Transverse colon (tissue), 4 donors: ENCODE measurements at regions not wholly inside any gene's neighbourhood (a gene's known extent, or its start where the extent isn't known, plus 50 kb on each side); places are given as distances from the start of the nearest gene placed in this dataset.

Experiments used
- EP300 ChIP-seq: sonication (generic); formaldehyde crosslinking; IDR thresholded peaks from one replicate; pipeline ENCODE4 v1.6.1; 2017; ENCODE audit warnings: antibody characterized with exemption, low read depth
- POLR2A ChIP-seq: fragments of 450-650 bp; IDR thresholded peaks from one replicate; pipeline ENCODE4 v1.6.1; 2016; ENCODE audit warnings: antibody characterized with exemption, mild to moderate bottlenecking, moderate library complexity
- POLR2AphosphoS5 ChIP-seq, 3 donors: sonication (generic); formaldehyde crosslinking; IDR thresholded peaks; one replicate each; pipeline ENCODE4 v1.6.1; 2016; ENCODE audit warnings: antibody characterized with exemption in 3 of 3
- TF ChIP-seq, protein P1 (sequence below), 5 experiments: fragments of 200-600 bp in 3 of 5; fragments of 450-650 bp in 2 of 5; sonication (generic) in 3 of 5; IDR thresholded peaks; 1 replicate in 2 of 5; 2 replicates in 3 of 5; pipeline ENCODE4 v1.5.1; 2016 to 2017; ENCODE audit warnings: antibody characterized with exemption in 5 of 5, inconsistent platforms in 3 of 5, mild to moderate bottlenecking in 2 of 5, moderate library complexity in 1 of 5

DNA sequence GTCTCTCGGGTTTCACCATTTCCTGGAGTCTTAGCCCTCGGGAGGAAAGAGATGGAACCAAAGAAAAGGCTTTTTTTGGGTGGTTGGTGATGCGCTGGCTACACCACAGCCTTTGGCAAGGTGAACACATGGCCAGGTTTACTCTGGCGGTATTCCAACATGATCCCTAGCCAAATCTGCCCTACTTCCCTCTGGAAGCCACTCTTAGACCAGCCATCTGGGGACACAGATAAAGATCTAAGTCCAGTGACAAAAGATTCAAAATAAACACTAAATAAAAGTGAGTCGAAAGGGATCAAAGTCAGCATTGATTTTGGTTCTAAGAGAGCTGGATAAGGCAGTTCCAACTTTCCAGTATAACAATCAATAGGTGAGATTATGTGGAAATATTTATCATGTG, 694.5 kb downstream of the VRK1 start:
- TF ChIP-seq, protein P1, sequence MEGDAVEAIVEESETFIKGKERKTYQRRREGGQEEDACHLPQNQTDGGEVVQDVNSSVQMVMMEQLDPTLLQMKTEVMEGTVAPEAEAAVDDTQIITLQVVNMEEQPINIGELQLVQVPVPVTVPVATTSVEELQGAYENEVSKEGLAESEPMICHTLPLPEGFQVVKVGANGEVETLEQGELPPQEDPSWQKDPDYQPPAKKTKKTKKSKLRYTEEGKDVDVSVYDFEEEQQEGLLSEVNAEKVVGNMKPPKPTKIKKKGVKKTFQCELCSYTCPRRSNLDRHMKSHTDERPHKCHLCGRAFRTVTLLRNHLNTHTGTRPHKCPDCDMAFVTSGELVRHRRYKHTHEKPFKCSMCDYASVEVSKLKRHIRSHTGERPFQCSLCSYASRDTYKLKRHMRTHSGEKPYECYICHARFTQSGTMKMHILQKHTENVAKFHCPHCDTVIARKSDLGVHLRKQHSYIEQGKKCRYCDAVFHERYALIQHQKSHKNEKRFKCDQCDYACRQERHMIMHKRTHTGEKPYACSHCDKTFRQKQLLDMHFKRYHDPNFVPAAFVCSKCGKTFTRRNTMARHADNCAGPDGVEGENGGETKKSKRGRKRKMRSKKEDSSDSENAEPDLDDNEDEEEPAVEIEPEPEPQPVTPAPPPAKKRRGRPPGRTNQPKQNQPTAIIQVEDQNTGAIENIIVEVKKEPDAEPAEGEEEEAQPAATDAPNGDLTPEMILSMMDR (IDR thresholded peaks at IDR 0.05): no peak
- no peak for TF ChIP-seq POLR2A
- TF ChIP-seq POLR2AphosphoS5 (IDR thresholded peaks at IDR 0.05): no peak
- TF ChIP-seq EP300: no peak
